A549 (cell line): ENCODE measurements at regions not wholly inside any gene's neighbourhood (a gene's known extent, or its start where the extent isn't known, plus 50 kb on each side); places are given as distances from the start of the nearest gene placed in this dataset.
A peak's percentile ranks its signal among the peaks of the same experiment; 100 is the strongest.

Experiments used
- ATAC-seq, 2 experiments: fragments of 200-7000 bp in 1 of 2; fragments of >200 bp in 1 of 2; cut with Nextera tagmentation in 1 of 2; cut with Tn5 transposase in 1 of 2; 3 replicates each; pipeline versions ENCODE4 v1.8.0 to v1.9.1; 2018 to 2020; ENCODE audit warnings: mild to moderate bottlenecking in 1 of 2, moderate library complexity in 1 of 2
- CTCF ChIA-PET: fragments of 300-600 bp; sonication (Branson Sonifier 250); formaldehyde crosslinking; extraction: SDS; loops from one replicate; lab custom pipeline; 2021; ENCODE audit warnings: antibody characterized with exemption, inconsistent platforms; lab: Yijun Ruan, JAX
- POLR2A ChIA-PET: fragments of 350-600 bp; formaldehyde crosslinking; extraction: SDS; loops from one replicate; lab custom pipeline; 2021; ENCODE audit warnings: antibody characterized with exemption, inconsistent platforms; lab: Yijun Ruan, JAX
- DNase-seq, 2 experiments: peaks; one replicate each; pipeline versions ENCODE4 v3.0.0 to v3.0.0-alpha.2; 2011 to 2016; ENCODE audit warnings: low read depth in 1 of 2, low spot score in 1 of 2
- FAIRE-seq: peaks from 2 replicates; lab custom pipeline; 2011; peaks lifted over from hg19 to GRCh38; lab: Jason Lieb, UNC
- H3K27ac ChIP-seq, 2 experiments: fragments of >200 bp; sonication (Bioruptor Twin); formaldehyde crosslinking; 3 replicates each; pipeline ENCODE4 v1.5.1; 2016 to 2017
- H3K4me1 ChIP-seq: fragments of >200 bp; sonication (Bioruptor Twin); formaldehyde crosslinking; 3 replicates; pipeline ENCODE4 v1.6.1; 2016
- H3K4me2 ChIP-seq: fragments of >200 bp; sonication (Bioruptor Twin); formaldehyde crosslinking; 3 replicates; pipeline ENCODE4 v1.6.1; 2016
- H3K4me3 ChIP-seq: fragments of >200 bp; sonication (Bioruptor Twin); formaldehyde crosslinking; 3 replicates; pipeline ENCODE4 v1.5.1; 2016
- H3K9me3 ChIP-seq: fragments of >200 bp; sonication (Bioruptor Twin); formaldehyde crosslinking; 3 replicates; pipeline ENCODE4 v1.6.1; 2016
- BHLHE40 ChIP-seq: IDR thresholded peaks from 2 replicates; pipeline ENCODE4 v1.6.1; 2012; ENCODE audit warnings: low read depth, low read length, inconsistent platforms
- CBX2 ChIP-seq: fragments of 200-600 bp; sonication (generic); IDR thresholded peaks from 2 replicates; pipeline ENCODE4 v1.6.1; 2016; ENCODE audit warnings: low read depth, mild to moderate bottlenecking, borderline replicate concordance
- CHD4 ChIP-seq: fragments of 200-600 bp; sonication (generic); IDR thresholded peaks from 2 replicates; pipeline ENCODE4 v1.6.1; 2016; ENCODE audit warnings: antibody characterized with exemption, mild to moderate bottlenecking, borderline replicate concordance
- E2F6 ChIP-seq: IDR thresholded peaks from 2 replicates; pipeline ENCODE4 v1.6.1; 2012; ENCODE audit warnings: low read depth, borderline replicate concordance
- EP300 ChIP-seq, 2 experiments: fragments of >200 bp; sonication (Bioruptor Twin); formaldehyde crosslinking; IDR thresholded peaks; 2 replicates in 1 of 2; 3 replicates in 1 of 2; pipeline ENCODE4 v1.6.1; 2016 to 2017
- HEYL ChIP-seq: fragments of 250-450 bp; sonication (Bioruptor Pico); IDR thresholded peaks from 2 replicates; pipeline ENCODE4 v1.8.0; 2021; ENCODE audit warnings: mild to moderate bottlenecking, moderate library complexity
- HOXA7 ChIP-seq: fragments of 250-450 bp; sonication (Bioruptor Pico); IDR thresholded peaks from 2 replicates; pipeline ENCODE4 v1.5.0; 2020; ENCODE audit warnings: mild to moderate bottlenecking, moderate library complexity
- HOXB13 ChIP-seq: fragments of 250-450 bp; sonication (Bioruptor Pico); IDR thresholded peaks from 2 replicates; pipeline ENCODE4 v1.5.0; 2020; ENCODE audit warnings: low read depth, mild to moderate bottlenecking, moderate library complexity
- HOXB5 ChIP-seq: fragments of 250-450 bp; sonication (Bioruptor Pico); IDR thresholded peaks from 2 replicates; pipeline ENCODE4 v1.5.0; 2020; ENCODE audit warnings: mild to moderate bottlenecking, moderate library complexity
- JUN ChIP-seq, 2 experiments: fragments of >200 bp; sonication (Bioruptor Twin); formaldehyde crosslinking; IDR thresholded peaks; 2 replicates in 1 of 2; 3 replicates in 1 of 2; pipeline ENCODE4 v1.6.1; 2016 to 2017
- JUNB ChIP-seq: fragments of >200 bp; sonication (Bioruptor Twin); formaldehyde crosslinking; IDR thresholded peaks from 2 replicates; pipeline ENCODE4 v1.6.1; 2016
- KDM1A ChIP-seq: fragments of 200-600 bp; sonication (generic); IDR thresholded peaks from 2 replicates; pipeline ENCODE4 v1.6.1; 2016; ENCODE audit warnings: low read depth, mild to moderate bottlenecking
- MAFK ChIP-seq: fragments of 450-650 bp; IDR thresholded peaks from 2 replicates; pipeline ENCODE4 v1.6.1; 2014; ENCODE audit not compliant: partially characterized antibody
- MAX ChIP-seq: IDR thresholded peaks from 2 replicates; pipeline ENCODE4 v1.6.1; 2012
- MAZ ChIP-seq: fragments of 150-350 bp; IDR thresholded peaks from 2 replicates; pipeline ENCODE4 v1.6.1; 2014; ENCODE audit warnings: antibody characterized with exemption, low read depth, low read length, borderline replicate concordance
- MYC ChIP-seq: IDR thresholded peaks from 2 replicates; pipeline ENCODE4 v1.6.1; 2012; ENCODE audit warnings: mild to moderate bottlenecking, inconsistent platforms, low read length, improper control_type of control experiment, borderline replicate concordance
- NFE2L2 ChIP-seq: fragments of 150-350 bp; conservative IDR thresholded peaks from 2 replicates; pipeline ENCODE4 v1.6.1; 2014; ENCODE audit warnings: low read length
- NR3C1 ChIP-seq: fragments of >200 bp; sonication (Bioruptor Twin); formaldehyde crosslinking; IDR thresholded peaks from 3 replicates; pipeline ENCODE4 v1.6.1; 2017
- PBX3 ChIP-seq: IDR thresholded peaks from 2 replicates; pipeline ENCODE4 v1.6.1; 2012
- POLR2AphosphoS2 ChIP-seq: conservative IDR thresholded peaks from 2 replicates; pipeline ENCODE4 v1.6.1; 2012; ENCODE audit warnings: low read length, improper control_type of control experiment, inconsistent platforms
- REST ChIP-seq: fragments of 200-600 bp; sonication (generic); IDR thresholded peaks from 2 replicates; pipeline ENCODE4 v1.6.1; 2016; ENCODE audit warnings: antibody characterized with exemption, mild to moderate bottlenecking, moderate library complexity
- SMC3 ChIP-seq: fragments of >200 bp; sonication (Bioruptor Twin); formaldehyde crosslinking; IDR thresholded peaks from 3 replicates; pipeline ENCODE4 v1.6.1; 2018; ENCODE audit warnings: inconsistent platforms
- TP53 ChIP-seq: fragments of 250-450 bp; sonication (Bioruptor Pico); IDR thresholded peaks from 2 replicates; pipeline ENCODE4 v1.5.0; 2021; ENCODE audit warnings: mild to moderate bottlenecking, moderate library complexity
- ZC3H11A ChIP-seq: fragments of 450-650 bp; IDR thresholded peaks from 2 replicates; pipeline ENCODE4 v1.6.1; 2014; ENCODE audit warnings: antibody characterized with exemption, mild to moderate bottlenecking
- ZNF302 ChIP-seq: fragments of 250-450 bp; sonication (Bioruptor Pico); IDR thresholded peaks from 2 replicates; pipeline ENCODE4 v1.9.0; 2021; ENCODE audit warnings: inconsistent platforms, mild to moderate bottlenecking, moderate library complexity
- ZSCAN20 ChIP-seq: fragments of 250-450 bp; sonication (Bioruptor Pico); IDR thresholded peaks from 2 replicates; pipeline ENCODE4 v1.8.0; 2022; ENCODE audit warnings: mild to moderate bottlenecking, moderate library complexity
- WGBS: methylation state at CpG from one replicate; pipeline ENCODE4 v1.1.6; 2017; ENCODE audit errors: missing lambda C conversion rate; 5-methylcytosine and 5-hydroxymethylcytosine counted together

- TF ChIP-seq MAFK (no peak), ZSCAN20 (no peak)
These were observed 160.0 kb upstream of the TNRC6C start (continued) for GRCh38 chr17:77798481-77798880.

GRCh38 chr17:77800816-77801215 lies 157.7 kb upstream of the TNRC6C start:
- no peaks in the 10 kb centered on the region for H3K9me3 ChIP-seq
- H3K4me2 ChIP-seq, result no peak overlapping the region
- TF ChIP-seq HOXB13 (CRISPR knock-in tag) (no peak), NR3C1 (no peak), CHD4 (no peak), CBX2 (no peak)
- TF ChIP-seq, all 56 proteins: peak for 0
- FAIRE-seq (no peak), ATAC-seq (no peak), DNase-seq (no peak)
- no peak overlapping the region for H3K4me3 ChIP-seq
- no peak overlapping the region for H3K27ac ChIP-seq
- POLR2A ChIA-PET, result no interaction called here
- CTCF ChIA-PET, result no interaction called here
- no peaks in the 10 kb centered on the region for H3K4me1 ChIP-seq
- WGBS, result 68% methylated on average over 15 of the region's 15 CpGs

- no peaks in the 10 kb centered on the region for H3K4me1 ChIP-seq
- 0 out of 6 replicates have a peak, but pooled peaks of 1 of the 2 experiments have one; percentile 19 for ATAC-seq
- FAIRE-seq, result no peak
- ChIA-PET CTCF (interaction anchor here (1.2 kb wide), 1 partner anchor 14 kb away, joined by 4 read pairs; no protein-coding TSS in a partner anchor), POLR2A (interaction anchor here (2.5 kb wide), 1 partner anchor 157 kb away, joined by 9 read pairs; the partner anchor contains the start of gene TNRC6C)
- no peak for DNase-seq
- H3K9me3 ChIP-seq, result no peaks in the 10 kb centered on the region
- no peak overlapping the region for H3K4me2 ChIP-seq
- 70% methylated on average over 20 of the region's 20 CpGs for WGBS
- no peak overlapping the region for H3K27ac ChIP-seq
- no peak overlapping the region for H3K4me3 ChIP-seq
- TF ChIP-seq ZNF302 (no peak), HEYL (CRISPR knock-in tag) (no peak), MYC (no peak), ZSCAN20 (no peak), BHLHE40 (no peak), HOXB5 (CRISPR knock-in tag) (no peak), TP53 (no peak), MAFK (no peak), KDM1A (no peak), POLR2AphosphoS2 (no peak), MAX (no peak), EP300 (IDR thresholded peaks at IDR 0.05) (no peak), JUN (IDR thresholded peaks at IDR 0.05) (no peak)
These were observed 156.8 kb upstream of the TNRC6C start for GRCh38 chr17:77801545-77802332.

GRCh38 chr17:77802333-77802615 lies 156.2 kb upstream of the TNRC6C start:
- no peak overlapping the region for H3K27ac ChIP-seq
- H3K4me2 ChIP-seq, result no peak overlapping the region
- DNase-seq (no peak), ATAC-seq (0 out of 6 replicates have a peak, but pooled peaks of 1 of the 2 experiments have one; percentile 18), FAIRE-seq (no peak)
- ChIA-PET POLR2A (interaction anchor here (2.5 kb wide), 1 partner anchor 156 kb away, joined by 9 read pairs; the partner anchor contains the start of gene TNRC6C), CTCF (interaction anchor here (1.2 kb wide), 1 partner anchor 14 kb away, joined by 4 read pairs; no protein-coding TSS in a partner anchor)
- no peaks in the 10 kb centered on the region for H3K4me1 ChIP-seq
- no peak overlapping the region for H3K4me3 ChIP-seq
- no peak for TF ChIP-seq NR3C1
- no peak for TF ChIP-seq HOXB13 (CRISPR knock-in tag)
- no peak for TF ChIP-seq MYC
- no peak for TF ChIP-seq BHLHE40
- TF ChIP-seq MAZ, result no peak
- no peak for TF ChIP-seq MAX
- TF ChIP-seq PBX3, result no peak
- no peak for TF ChIP-seq TP53
- TF ChIP-seq HOXA7 (CRISPR knock-in tag), result no peak
- TF ChIP-seq E2F6, result no peak
- no peak for TF ChIP-seq EP300 (IDR thresholded peaks at IDR 0.05)
- TF ChIP-seq ZSCAN20, result no peak
- no peak for TF ChIP-seq SMC3
- TF ChIP-seq CBX2, result no peak
- no peak for TF ChIP-seq ZC3H11A
- TF ChIP-seq REST, result no peak
- TF ChIP-seq NFE2L2, result no peak
- no peak for TF ChIP-seq JUNB
- 41% methylated on average over 9 of the region's 9 CpGs for WGBS
- H3K9me3 ChIP-seq, result no peaks in the 10 kb centered on the region
